OCI-LY3 (cell line): ENCODE measurements at regions not wholly inside any gene's neighbourhood (a gene's known extent, or its start where the extent isn't known, plus 50 kb on each side); places are given as distances from the start of the nearest gene placed in this dataset.
"Not testable (repeated sequence)": the region's sequence is repeated elsewhere in the genome, so short reads cannot be mapped to it uniquely, and the experiment has no call there.

Source experiments
- CTCF ChIP-seq: fragments of 200-600, 300-600 bp; sonication (generic); IDR thresholded peaks from 2 replicates; pipeline ENCODE4 v1.5.1; 2014; ENCODE audit warnings: antibody characterized with exemption, low read length, low read depth
- EZH2phosphoT487 ChIP-seq: fragments of 200-600 bp; shearing (Covaris generic); IDR thresholded peaks from 2 replicates; pipeline ENCODE4 v1.6.1; 2018; ENCODE audit warnings: antibody characterized with exemption, mixed run types, low read depth

- TF ChIP-seq CTCF, EZH2phosphoT487: not testable (repeated sequence)
These were observed 168.5 kb downstream of the MBL2 start for GRCh38 chr10:52604131-52604530.
